Astrocyte (in vitro differentiated cells and primary cell): ENCODE measurements at regions not wholly inside any gene's neighbourhood (a gene's known extent, or its start where the extent isn't known, plus 50 kb on each side); places are given as distances from the start of the nearest gene placed in this dataset.

Experiments
- DNase-seq: peaks from one replicate; pipeline ENCODE4 v3.0.0-alpha.2; 2010; ENCODE audit warnings: low read depth
- FAIRE-seq: peaks from 2 replicates; lab custom pipeline; 2011; peaks lifted over from hg19 to GRCh38; lab: Jason Lieb, UNC
- H2AFZ ChIP-seq: 2 replicates; pipeline ENCODE4 v1.6.0; 2012; ENCODE audit warnings: low read depth, low read length, inconsistent platforms
- H3K27ac ChIP-seq: 2 replicates; pipeline ENCODE4 v1.5.1; 2011; ENCODE audit warnings: low read depth, low read length, inconsistent platforms
- H3K27me3 ChIP-seq: 2 replicates; pipeline ENCODE4 v1.6.0; 2011; ENCODE audit warnings: low read length, inconsistent platforms; ENCODE audit not compliant: insufficient read depth
- H3K36me3 ChIP-seq: 2 replicates; pipeline ENCODE4 v1.5.1; 2011; ENCODE audit warnings: low read length, inconsistent platforms; ENCODE audit not compliant: insufficient read depth
- H3K4me1 ChIP-seq: 2 replicates; pipeline ENCODE4 v1.5.1; 2011; ENCODE audit warnings: low read length, inconsistent platforms; ENCODE audit not compliant: insufficient read depth
- H3K4me2 ChIP-seq: 2 replicates; pipeline ENCODE4 v1.6.0; 2012; ENCODE audit warnings: low read length, inconsistent platforms
- H3K4me3 ChIP-seq: 2 replicates; pipeline ENCODE4 v1.5.1; 2011; ENCODE audit warnings: low read depth, mild to moderate bottlenecking, low read length, inconsistent platforms; ENCODE audit not compliant: insufficient read depth
- H3K79me2 ChIP-seq: 2 replicates; pipeline ENCODE4 v1.6.0; 2012; ENCODE audit warnings: mild to moderate bottlenecking, low read length, inconsistent platforms; ENCODE audit not compliant: insufficient read depth
- H3K9ac ChIP-seq: 2 replicates; pipeline ENCODE4 v1.6.0; 2012; ENCODE audit warnings: mild to moderate bottlenecking, low read length, inconsistent platforms
- H3K9me3 ChIP-seq: 2 replicates; pipeline ENCODE4 v1.5.1; 2012; ENCODE audit warnings: low read depth, mild to moderate bottlenecking, low read length, inconsistent platforms; ENCODE audit not compliant: insufficient read depth
- H4K20me1 ChIP-seq: 2 replicates; pipeline ENCODE4 v1.6.0; 2012; ENCODE audit warnings: low read length, inconsistent platforms; ENCODE audit not compliant: insufficient read depth
- H3K27ac Mint-ChIP-seq: one replicate; pipeline ENCODE4 v1.8.0; 2021; ENCODE audit warnings: mild to moderate bottlenecking, mixed read lengths; ENCODE audit not compliant: unreplicated experiment
- H3K27me3 Mint-ChIP-seq: one replicate; pipeline ENCODE4 v1.8.0; 2021; ENCODE audit warnings: low read depth, mixed read lengths; ENCODE audit not compliant: unreplicated experiment
- H3K36me3 Mint-ChIP-seq: one replicate; pipeline ENCODE4 v1.8.0; 2021; ENCODE audit warnings: low read depth, mixed read lengths; ENCODE audit not compliant: unreplicated experiment
- H3K4me1 Mint-ChIP-seq: one replicate; pipeline ENCODE4 v1.8.0; 2021; ENCODE audit warnings: low read depth, mixed read lengths; ENCODE audit not compliant: unreplicated experiment
- H3K4me3 Mint-ChIP-seq: one replicate; pipeline ENCODE4 v1.8.0; 2021; ENCODE audit warnings: mild to moderate bottlenecking, moderate library complexity, mixed read lengths; ENCODE audit not compliant: unreplicated experiment
- H3K9me3 Mint-ChIP-seq: one replicate; pipeline ENCODE4 v1.8.0; 2021; ENCODE audit warnings: mild to moderate bottlenecking, mixed read lengths; ENCODE audit not compliant: unreplicated experiment
- CTCF ChIP-seq: IDR thresholded peaks from 2 replicates; pipeline ENCODE4 v1.5.1; 2011; ENCODE audit warnings: low read depth, mild to moderate bottlenecking, inconsistent platforms, low read length, moderate library complexity; ENCODE audit not compliant: insufficient read depth
- EZH2 ChIP-seq: IDR thresholded peaks from 2 replicates; pipeline ENCODE4 v1.6.1; 2012; ENCODE audit warnings: mild to moderate bottlenecking, low read length, inconsistent platforms; ENCODE audit not compliant: insufficient read depth

GRCh38 chr7:1383398-1384112 lies 75.7 kb downstream of the MICALL2 start:
- DNase-seq (no peak), FAIRE-seq (no peak)
- Histone ChIP-seq H3K4me1 (no peaks in the 10 kb centered on the region), H3K36me3 (no peaks in the 10 kb centered on the region), H4K20me1 (no peaks in the 10 kb centered on the region), H3K27me3 (peaks cover 2% of the 10 kb centered on the region), H3K27ac (no peak overlapping the region), H3K4me2 (no peak overlapping the region), H2AFZ (no peak overlapping the region), H3K9me3 (no peaks in the 10 kb centered on the region), H3K4me3 (no peak overlapping the region), H3K9ac (no peak overlapping the region), H3K79me2 (no peaks in the 10 kb centered on the region)
- Mint-ChIP-seq H3K27ac (no peak overlapping the region), H3K9me3 (no peaks in the 10 kb centered on the region), H3K4me1 (no peaks in the 10 kb centered on the region), H3K36me3 (no peaks in the 10 kb centered on the region), H3K4me3 (no peak overlapping the region), H3K27me3 (peaks cover 28% of the 10 kb centered on the region)
- TF ChIP-seq CTCF, result no peak
- TF ChIP-seq EZH2, result no peak

- H4K20me1 ChIP-seq, result no peaks in the 10 kb centered on the region
- Mint-ChIP-seq H3K4me1 (no peaks in the 10 kb centered on the region), H3K9me3 (no peaks in the 10 kb centered on the region), H3K27me3 (peaks cover 31% of the 10 kb centered on the region), H3K27ac (no peak overlapping the region), H3K4me3 (no peak overlapping the region), H3K36me3 (no peaks in the 10 kb centered on the region)
- no peak overlapping the region for H3K4me2 ChIP-seq
- DNase-seq (no peak), FAIRE-seq (no peak)
- no peak overlapping the region for H2AFZ ChIP-seq
- H3K4me1 ChIP-seq, result no peaks in the 10 kb centered on the region
- no peak for TF ChIP-seq CTCF
- no peak for TF ChIP-seq EZH2
- H3K27me3 ChIP-seq, result peaks cover 2% of the 10 kb centered on the region
- no peak overlapping the region for H3K4me3 ChIP-seq
- no peak overlapping the region for H3K27ac ChIP-seq
- H3K9me3 ChIP-seq, result no peaks in the 10 kb centered on the region
- H3K9ac ChIP-seq, result no peak overlapping the region
- H3K79me2 ChIP-seq, result no peaks in the 10 kb centered on the region
- H3K36me3 ChIP-seq, result no peaks in the 10 kb centered on the region
Measured at GRCh38 chr7:1384113-1384415, 75.2 kb downstream of the MICALL2 start.
